Effector memory CD4-positive, alpha-beta T cell (primary cell): ENCODE measurements at regions not wholly inside any gene's neighbourhood (a gene's known extent, or its start where the extent isn't known, plus 50 kb on each side); places are given as distances from the start of the nearest gene placed in this dataset.

Experiments used
- DNase-seq, 3 donors: peaks; one replicate each; pipeline ENCODE4 v3.0.0-alpha.2; 2020
- H3K27ac ChIP-seq: 2 replicates; pipeline ENCODE4 v1.7.0; 2013; ENCODE audit warnings: mild to moderate bottlenecking, low read length, moderate library complexity; ENCODE audit not compliant: insufficient read depth, poor library complexity, severe bottlenecking
- H3K27me3 ChIP-seq: replicated peaks from 2 replicates; pipeline ENCODE4 v1.7.0; 2013; ENCODE audit warnings: mild to moderate bottlenecking, low read length; ENCODE audit not compliant: insufficient read depth, control insufficient read depth, poor library complexity, severe bottlenecking
- H3K36me3 ChIP-seq: 2 replicates; pipeline ENCODE4 v1.7.0; 2013; ENCODE audit warnings: mild to moderate bottlenecking, low read length, moderate library complexity; ENCODE audit not compliant: control insufficient read depth, insufficient read depth
- H3K4me1 ChIP-seq: 2 replicates; pipeline ENCODE4 v1.7.0; 2013; ENCODE audit warnings: low read length, mild to moderate bottlenecking; ENCODE audit not compliant: control insufficient read depth, insufficient read depth, poor library complexity, severe bottlenecking
- H3K4me3 ChIP-seq: 2 replicates; pipeline ENCODE4 v1.7.0; 2013; ENCODE audit warnings: low read length, low read depth, mild to moderate bottlenecking; ENCODE audit not compliant: insufficient read depth, poor library complexity, severe bottlenecking
- H3K9me3 ChIP-seq: 2 replicates; pipeline ENCODE4 v1.7.0; 2013; ENCODE audit warnings: mild to moderate bottlenecking, low read length, moderate library complexity; ENCODE audit not compliant: control insufficient read depth

GRCh38 chr7:106459397-106460072, 174.8 kb upstream of the NAMPT start:
- Histone ChIP-seq H3K4me3 (no peak overlapping the region), H3K9me3 (no peaks in the 10 kb centered on the region), H3K4me1 (no peaks in the 10 kb centered on the region), H3K27me3 (no peaks in the 10 kb centered on the region), H3K36me3 (no peaks in the 10 kb centered on the region), H3K27ac (no peak overlapping the region)
- DNase-seq: no peak

GRCh38 chr7:106457678-106458077, 172.9 kb upstream of the NAMPT start:
- Histone ChIP-seq H3K27me3 (no peaks in the 10 kb centered on the region), H3K36me3 (no peaks in the 10 kb centered on the region), H3K4me3 (no peak overlapping the region), H3K27ac (no peak overlapping the region), H3K4me1 (no peaks in the 10 kb centered on the region), H3K9me3 (no peaks in the 10 kb centered on the region)
- DNase-seq: no peak

- Histone ChIP-seq H3K9me3 (no peaks in the 10 kb centered on the region), H3K4me3 (no peak overlapping the region), H3K36me3 (no peaks in the 10 kb centered on the region), H3K4me1 (no peaks in the 10 kb centered on the region), H3K27me3 (no peaks in the 10 kb centered on the region), H3K27ac (no peak overlapping the region)
- DNase-seq: no peak
Measured at GRCh38 chr7:106456329-106456728, 171.5 kb upstream of the NAMPT start.

- Histone ChIP-seq H3K4me3 (no peak overlapping the region), H3K27me3 (no peaks in the 10 kb centered on the region), H3K4me1 (no peaks in the 10 kb centered on the region), H3K27ac (no peak overlapping the region), H3K36me3 (no peaks in the 10 kb centered on the region), H3K9me3 (no peaks in the 10 kb centered on the region)
- no peak for DNase-seq
Measured at GRCh38 chr7:106452031-106452851, 167.5 kb upstream of the NAMPT start.

- no peak for DNase-seq
- H3K27ac ChIP-seq: no peak overlapping the region
Measured at GRCh38 chr7:106451171-106451570, 166.4 kb upstream of the NAMPT start.

GRCh38 chr7:106450716-106451115, 165.9 kb upstream of the NAMPT start:
- Histone ChIP-seq H3K27ac (no peak overlapping the region), H3K4me1 (no peaks in the 10 kb centered on the region), H3K4me3 (no peak overlapping the region), H3K36me3 (no peaks in the 10 kb centered on the region), H3K27me3 (no peaks in the 10 kb centered on the region), H3K9me3 (no peaks in the 10 kb centered on the region)
- no peak for DNase-seq

More at GRCh38 chr7:106451171-106451570, 166.4 kb upstream of the NAMPT start:
- no peak overlapping the region for H3K4me3 ChIP-seq
- no peaks in the 10 kb centered on the region for H3K4me1 ChIP-seq
- no peaks in the 10 kb centered on the region for H3K27me3 ChIP-seq
- no peaks in the 10 kb centered on the region for H3K9me3 ChIP-seq
- H3K36me3 ChIP-seq: no peaks in the 10 kb centered on the region

- DNase-seq: no peak
- Histone ChIP-seq H3K27ac (no peak overlapping the region), H3K4me3 (no peak overlapping the region), H3K4me1 (no peaks in the 10 kb centered on the region), H3K27me3 (no peaks in the 10 kb centered on the region), H3K9me3 (no peaks in the 10 kb centered on the region), H3K36me3 (no peaks in the 10 kb centered on the region)
Measured at GRCh38 chr7:106448992-106449859, 164.4 kb upstream of the NAMPT start.

GRCh38 chr7:106448346-106448991, 163.7 kb upstream of the NAMPT start:
- Histone ChIP-seq H3K4me3 (no peak overlapping the region), H3K9me3 (no peaks in the 10 kb centered on the region), H3K27ac (no peak overlapping the region), H3K4me1 (no peaks in the 10 kb centered on the region), H3K36me3 (no peaks in the 10 kb centered on the region), H3K27me3 (no peaks in the 10 kb centered on the region)
- no peak for DNase-seq

- no peaks in the 10 kb centered on the region for H3K4me1 ChIP-seq
- DNase-seq: no peak
- no peaks in the 10 kb centered on the region for H3K36me3 ChIP-seq
- H3K27me3 ChIP-seq: no peaks in the 10 kb centered on the region
- no peak overlapping the region for H3K4me3 ChIP-seq
- no peak overlapping the region for H3K27ac ChIP-seq
- H3K9me3 ChIP-seq: no peaks in the 10 kb centered on the region
Measured at GRCh38 chr7:106447318-106447847, 162.6 kb upstream of the NAMPT start.
